ENCODE measurements at regions not wholly inside any gene's neighbourhood (a gene's known extent, or its start where the extent isn't known, plus 50 kb on each side); places are given as distances from the start of the nearest gene placed in this dataset.

DNA sequence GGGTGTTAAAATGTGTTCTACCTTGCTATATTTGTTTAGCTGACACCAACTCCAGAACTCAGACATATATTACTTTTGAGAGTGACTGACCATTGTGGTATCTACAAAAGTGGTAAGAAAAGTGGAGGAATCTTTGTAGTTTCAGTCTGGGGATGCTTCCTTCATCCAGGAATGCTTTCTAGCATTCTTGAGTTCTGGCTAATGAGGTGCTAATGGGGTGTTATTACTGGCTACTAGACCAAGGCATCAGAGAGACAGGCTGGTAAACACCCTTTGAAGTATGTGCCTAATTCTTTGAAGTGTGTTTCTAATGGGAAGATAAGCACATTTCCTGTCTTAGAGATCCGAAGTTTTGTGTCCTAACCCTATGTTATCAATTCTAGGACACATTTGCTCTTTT lies 310.4 kb downstream of the SPRY1 start:
- Histone ChIP-seq H3K4me1 (ENCODE audit: control insufficient read depth in 1 of 2, insufficient read depth in 2 of 2, low read length in 2 of 2) (no peaks in the 10 kb centered on the region), H3K36me3 (ENCODE audit: control insufficient read depth in 1 of 2, insufficient read depth in 2 of 2, low read length in 1 of 2) (peaks cover 0 to 2% of the 10 kb centered on the region in 2 donors), H3K9me3 (ENCODE audit: control insufficient read depth, low read length) (peaks cover 1% of the 10 kb centered on the region), H3K27me3 (ENCODE audit: control insufficient read depth in 1 of 2, insufficient read depth in 2 of 2, low read length in 1 of 2) (no peaks in the 10 kb centered on the region), H3K27ac (ENCODE audit: low read depth in 1 of 2, low read length in 2 of 2) (no peak overlapping the region), H3K4me3 (ENCODE audit: low read length in 2 of 2) (no peak overlapping the region)
- intact Hi-C loops (cut with DNase I), result no loop called here
- no peak for DNase-seq
- WGBS, 2 donors, result 67 to 73% methylated on average over 1 of the region's 1 CpG
- no peak for ATAC-seq (ENCODE audit: low FRiP score)

DNA sequence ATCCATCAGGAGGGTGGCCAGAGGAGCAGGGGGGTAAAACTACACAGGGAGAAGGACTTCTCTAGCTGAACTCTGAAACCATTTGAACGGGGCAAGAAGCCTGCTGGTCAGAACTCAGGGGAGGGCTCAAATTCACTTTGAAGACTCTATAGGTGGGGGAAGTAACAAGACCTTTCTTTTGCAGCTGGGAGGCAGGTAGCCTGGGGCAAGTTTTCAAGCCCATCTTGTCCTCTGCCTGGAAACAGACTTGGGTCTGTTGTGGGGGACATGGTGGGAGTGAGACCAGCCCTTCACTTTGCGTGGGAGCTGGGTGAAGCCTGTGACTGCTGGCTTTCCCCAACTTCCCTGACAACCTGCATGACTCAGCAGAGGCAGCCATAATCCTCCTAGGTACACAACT lies 312.3 kb downstream of the SPRY1 start:
- Histone ChIP-seq H3K9me3 (ENCODE audit: control insufficient read depth, low read length) (peaks cover 3% of the 10 kb centered on the region), H3K36me3 (ENCODE audit: control insufficient read depth in 1 of 2, insufficient read depth in 2 of 2, low read length in 1 of 2) (peaks cover 0 to 2% of the 10 kb centered on the region in 2 donors), H3K4me3 (ENCODE audit: low read length in 2 of 2) (no peak overlapping the region), H3K4me1 (ENCODE audit: control insufficient read depth in 1 of 2, insufficient read depth in 2 of 2, low read length in 2 of 2) (no peaks in the 10 kb centered on the region), H3K27me3 (ENCODE audit: control insufficient read depth in 1 of 2, insufficient read depth in 2 of 2, low read length in 1 of 2) (no peaks in the 10 kb centered on the region), H3K27ac (ENCODE audit: low read depth in 1 of 2, low read length in 2 of 2) (no peak overlapping the region)
- WGBS, 2 donors, result 92 to 97% methylated on average over 2 of the region's 2 CpGs
- ATAC-seq (ENCODE audit: low FRiP score) (no peak), DNase-seq (no peak)
- intact Hi-C loops (cut with DNase I), result no loop called here

DNA sequence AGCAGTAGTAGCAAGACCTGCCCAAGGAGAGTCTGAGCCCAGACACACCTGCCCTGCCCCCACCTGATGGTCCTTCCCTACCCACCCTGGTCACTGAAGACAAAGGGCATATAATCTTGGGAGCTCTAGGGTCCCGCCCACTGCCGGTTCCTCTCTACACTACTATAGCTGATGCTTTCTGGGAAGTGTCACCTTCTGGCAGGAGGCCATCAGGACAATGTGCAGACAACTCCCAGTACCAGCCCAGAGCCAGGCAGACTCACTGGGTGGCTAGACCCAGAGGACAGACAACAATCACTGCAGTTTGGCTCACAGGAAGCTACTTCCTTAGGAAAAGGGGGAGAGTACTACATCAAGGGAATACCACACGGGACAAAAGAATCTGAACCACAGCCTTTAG lies 312.7 kb downstream of the SPRY1 start:
- 94 to 98% methylated on average over 3 of the region's 3 CpGs for WGBS, 2 donors
- Histone ChIP-seq H3K36me3 (ENCODE audit: control insufficient read depth in 1 of 2, insufficient read depth in 2 of 2, low read length in 1 of 2) (peaks cover 0 to 2% of the 10 kb centered on the region in 2 donors), H3K27ac (ENCODE audit: low read depth in 1 of 2, low read length in 2 of 2) (no peak overlapping the region), H3K9me3 (ENCODE audit: control insufficient read depth, low read length) (peaks cover 3% of the 10 kb centered on the region), H3K4me1 (ENCODE audit: control insufficient read depth in 1 of 2, insufficient read depth in 2 of 2, low read length in 2 of 2) (no peaks in the 10 kb centered on the region), H3K4me3 (ENCODE audit: low read length in 2 of 2) (no peak overlapping the region), H3K27me3 (ENCODE audit: control insufficient read depth in 1 of 2, insufficient read depth in 2 of 2, low read length in 1 of 2) (no peaks in the 10 kb centered on the region)
- ATAC-seq (ENCODE audit: low FRiP score) (no peak), DNase-seq (no peak)
- intact Hi-C loops (cut with DNase I), result no loop called here

DNA sequence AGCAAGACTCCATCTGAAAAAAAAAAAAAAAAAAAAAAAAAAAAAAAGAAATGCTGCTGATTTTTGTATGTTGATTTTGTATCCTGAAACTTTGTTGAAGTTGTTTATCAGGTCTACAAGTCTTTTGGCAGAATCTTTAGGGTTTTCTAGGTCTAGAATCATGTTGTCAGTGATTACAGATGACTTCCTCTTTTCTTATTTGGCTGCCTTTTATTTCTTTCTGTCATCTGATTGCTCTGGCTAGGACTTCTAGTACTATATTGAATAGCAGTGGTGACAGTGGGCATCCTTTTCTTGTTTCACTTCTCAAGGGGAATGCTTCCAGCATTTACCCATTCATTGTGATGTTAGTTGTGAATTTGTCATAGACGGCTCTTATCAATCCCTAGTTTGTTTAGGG lies 334.4 kb downstream of the SPRY1 start:
- Histone ChIP-seq H3K27ac (ENCODE audit: low read depth in 1 of 2, low read length in 2 of 2) (no peak overlapping the region), H3K36me3 (ENCODE audit: control insufficient read depth in 1 of 2, insufficient read depth in 2 of 2, low read length in 1 of 2) (no peaks in the 10 kb centered on the region), H3K4me1 (ENCODE audit: control insufficient read depth in 1 of 2, insufficient read depth in 2 of 2, low read length in 2 of 2) (no peaks in the 10 kb centered on the region), H3K4me3 (ENCODE audit: low read length in 2 of 2) (no peak overlapping the region), H3K27me3 (ENCODE audit: control insufficient read depth in 1 of 2, insufficient read depth in 2 of 2, low read length in 1 of 2) (no peaks in the 10 kb centered on the region), H3K9me3 (ENCODE audit: control insufficient read depth, low read length) (no peaks in the 10 kb centered on the region)
- 41 to 80% methylated on average over 1 of the region's 1 CpG for WGBS, 2 donors
- intact Hi-C loops (cut with DNase I), result no loop called here
- ATAC-seq (ENCODE audit: low FRiP score) (no peak), DNase-seq (no peak)

DNA sequence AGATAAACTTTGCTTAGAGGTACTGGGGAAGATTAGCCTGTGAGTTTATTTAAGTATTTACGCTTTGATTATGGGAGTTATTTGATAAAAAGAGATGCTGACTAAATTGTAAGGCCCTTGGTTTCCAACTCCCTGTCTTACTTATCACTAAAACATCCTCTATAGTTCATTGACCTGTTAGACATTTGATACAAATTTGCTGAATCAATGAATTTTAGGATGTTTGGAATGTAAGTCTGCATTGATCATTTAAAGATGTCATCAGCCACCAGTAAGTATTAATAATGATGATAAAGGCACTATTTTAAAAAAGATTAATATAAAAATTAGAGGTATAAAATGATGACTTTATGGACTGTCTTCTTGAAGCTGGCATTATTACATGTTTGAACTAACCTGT lies 340.6 kb downstream of the SPRY1 start:
- Histone ChIP-seq H3K9me3 (ENCODE audit: control insufficient read depth, low read length) (no peaks in the 10 kb centered on the region), H3K27me3 (ENCODE audit: control insufficient read depth in 1 of 2, insufficient read depth in 2 of 2, low read length in 1 of 2) (no peaks in the 10 kb centered on the region), H3K4me1 (ENCODE audit: control insufficient read depth in 1 of 2, insufficient read depth in 2 of 2, low read length in 2 of 2) (no peaks in the 10 kb centered on the region), H3K36me3 (ENCODE audit: control insufficient read depth in 1 of 2, insufficient read depth in 2 of 2, low read length in 1 of 2) (no peaks in the 10 kb centered on the region), H3K27ac (ENCODE audit: low read depth in 1 of 2, low read length in 2 of 2) (no peak overlapping the region), H3K4me3 (ENCODE audit: low read length in 2 of 2) (no peak overlapping the region)
- intact Hi-C loops (cut with DNase I), result no loop called here
- DNase-seq (no peak), ATAC-seq (ENCODE audit: low FRiP score) (no peak)
- WGBS, 2 donors, result 88 to 92% methylated on average over 1 of the region's 1 CpG

DNA sequence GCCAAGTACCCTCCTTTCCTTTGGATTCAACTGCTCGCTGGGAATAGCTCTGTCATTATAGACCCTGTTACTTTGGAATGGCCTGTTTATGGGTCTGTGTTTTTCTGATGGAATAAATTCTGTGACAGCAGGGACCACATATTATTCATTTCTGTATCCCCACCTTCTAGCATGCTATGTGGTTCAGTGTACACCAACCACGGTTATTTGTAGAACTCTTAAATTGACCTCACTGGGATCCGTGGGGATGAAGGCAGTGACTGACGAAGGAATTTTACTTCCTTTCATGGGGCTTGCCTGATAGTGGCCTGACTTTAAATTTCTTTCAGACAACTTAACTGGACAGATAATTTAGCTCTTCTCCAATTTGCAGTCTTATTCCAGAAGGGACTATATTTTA lies 343.2 kb downstream of the SPRY1 start:
- H3K9me3 ChIP-seq (ENCODE audit: control insufficient read depth, low read length), result no peaks in the 10 kb centered on the region
- H3K27ac ChIP-seq (ENCODE audit: low read depth in 1 of 2, low read length in 2 of 2), result no peak overlapping the region
- no peaks in the 10 kb centered on the region for H3K4me1 ChIP-seq (ENCODE audit: control insufficient read depth in 1 of 2, insufficient read depth in 2 of 2, low read length in 2 of 2)
- DNase-seq (no peak), ATAC-seq (ENCODE audit: low FRiP score) (no peak)
- WGBS, 2 donors, result 93 to 95% methylated on average over 4 of the region's 4 CpGs
- H3K27me3 ChIP-seq (ENCODE audit: control insufficient read depth in 1 of 2, insufficient read depth in 2 of 2, low read length in 1 of 2), result no peaks in the 10 kb centered on the region
- intact Hi-C loops (cut with DNase I), result no loop called here
- no peak overlapping the region for H3K4me3 ChIP-seq (ENCODE audit: low read length in 2 of 2)
- H3K36me3 ChIP-seq (ENCODE audit: control insufficient read depth in 1 of 2, insufficient read depth in 2 of 2, low read length in 1 of 2), result no peaks in the 10 kb centered on the region

DNA sequence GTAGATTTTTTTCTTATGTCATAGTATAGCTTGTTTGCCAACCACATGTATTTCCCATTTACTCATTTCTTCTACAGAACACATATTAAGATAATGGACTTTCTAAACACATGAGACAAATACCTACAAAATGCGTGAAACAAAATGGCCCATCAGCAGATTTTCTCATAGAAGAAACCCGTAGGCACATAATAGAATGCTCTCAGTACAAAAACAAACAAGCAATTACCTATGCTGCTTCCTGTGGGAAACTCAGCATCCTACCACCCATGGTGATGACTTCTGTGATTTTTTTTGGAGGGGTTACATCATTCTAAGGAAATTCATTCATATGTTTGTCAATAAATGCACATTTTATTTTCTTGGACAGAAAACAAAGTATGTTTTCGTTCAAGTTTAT lies 343.6 kb downstream of the SPRY1 start:
- no peak for ATAC-seq (ENCODE audit: low FRiP score)
- 96% methylated on average over 3 of the region's 3 CpGs for WGBS, 2 donors
- H3K4me3 ChIP-seq (ENCODE audit: low read length in 2 of 2), result no peak overlapping the region
- no peaks in the 10 kb centered on the region for H3K4me1 ChIP-seq (ENCODE audit: control insufficient read depth in 1 of 2, insufficient read depth in 2 of 2, low read length in 2 of 2)
- no peaks in the 10 kb centered on the region for H3K9me3 ChIP-seq (ENCODE audit: control insufficient read depth, low read length)
- intact Hi-C loops (cut with DNase I), result no loop called here
- H3K27me3 ChIP-seq (ENCODE audit: control insufficient read depth in 1 of 2, insufficient read depth in 2 of 2, low read length in 1 of 2), result no peaks in the 10 kb centered on the region
- no peak overlapping the region for H3K27ac ChIP-seq (ENCODE audit: low read depth in 1 of 2, low read length in 2 of 2)
- H3K36me3 ChIP-seq (ENCODE audit: control insufficient read depth in 1 of 2, insufficient read depth in 2 of 2, low read length in 1 of 2), result no peaks in the 10 kb centered on the region
- no peak for DNase-seq

DNA sequence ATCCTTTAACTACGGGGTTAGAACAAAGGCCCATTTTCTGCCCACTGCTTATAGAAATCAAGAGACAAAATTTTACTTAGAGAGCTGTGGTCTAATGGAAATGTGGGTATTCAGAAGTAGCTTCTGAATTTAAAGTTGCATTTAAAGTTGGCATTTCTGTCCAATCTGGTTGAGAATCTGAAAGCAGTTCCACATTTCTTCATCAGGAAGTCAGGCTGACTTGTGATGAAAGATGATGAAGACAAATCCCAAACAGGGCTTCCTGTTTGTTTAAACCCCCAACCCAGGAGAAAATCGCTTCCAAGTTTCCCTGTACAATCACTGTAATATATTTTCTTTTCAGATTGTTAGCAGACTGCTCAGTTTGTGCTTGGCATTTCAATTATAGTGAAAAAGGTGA lies 345.3 kb downstream of the SPRY1 start:
- DNase-seq, result no peak
- ATAC-seq (ENCODE audit: low FRiP score), result no peak
- 24 to 30% methylated on average over 2 of the region's 2 CpGs for WGBS, 2 donors
- intact Hi-C loops (cut with DNase I), result no loop called here
- Histone ChIP-seq H3K27ac (ENCODE audit: low read depth in 1 of 2, low read length in 2 of 2) (no peak overlapping the region), H3K4me1 (ENCODE audit: control insufficient read depth in 1 of 2, insufficient read depth in 2 of 2, low read length in 2 of 2) (no peaks in the 10 kb centered on the region), H3K36me3 (ENCODE audit: control insufficient read depth in 1 of 2, insufficient read depth in 2 of 2, low read length in 1 of 2) (no peaks in the 10 kb centered on the region), H3K4me3 (ENCODE audit: low read length in 2 of 2) (no peak overlapping the region), H3K27me3 (ENCODE audit: control insufficient read depth in 1 of 2, insufficient read depth in 2 of 2, low read length in 1 of 2) (no peaks in the 10 kb centered on the region), H3K9me3 (ENCODE audit: control insufficient read depth, low read length) (no peaks in the 10 kb centered on the region)

DNA sequence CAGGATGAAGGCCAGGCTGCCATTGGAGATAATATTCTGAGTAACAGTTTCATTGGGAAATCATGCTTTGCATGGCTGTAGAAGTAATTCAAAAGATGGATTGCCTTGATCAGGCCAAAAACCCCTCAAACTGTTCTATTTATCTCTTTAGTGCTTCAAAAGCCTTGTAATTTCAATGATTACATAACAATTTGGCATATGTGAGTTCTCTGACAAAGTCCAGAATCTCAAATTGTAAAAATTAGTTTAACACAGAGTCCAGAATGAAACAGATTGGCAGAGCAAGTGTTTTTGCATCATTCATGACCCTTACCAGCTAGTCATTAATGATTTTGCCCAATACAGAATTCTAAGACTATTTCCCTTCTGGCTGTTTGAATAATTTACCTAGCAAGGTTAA lies 347.3 kb downstream of the SPRY1 start:
- no peaks in the 10 kb centered on the region for H3K27me3 ChIP-seq (ENCODE audit: control insufficient read depth in 1 of 2, insufficient read depth in 2 of 2, low read length in 1 of 2)
- intact Hi-C loops (cut with DNase I), result no loop called here
- H3K36me3 ChIP-seq (ENCODE audit: control insufficient read depth in 1 of 2, insufficient read depth in 2 of 2, low read length in 1 of 2), result no peaks in the 10 kb centered on the region
- no peak overlapping the region for H3K4me3 ChIP-seq (ENCODE audit: low read length in 2 of 2)
- DNase-seq (no peak), ATAC-seq (ENCODE audit: low FRiP score) (peak; percentile 73)
- no peaks in the 10 kb centered on the region for H3K4me1 ChIP-seq (ENCODE audit: control insufficient read depth in 1 of 2, insufficient read depth in 2 of 2, low read length in 2 of 2)
- no peak overlapping the region for H3K27ac ChIP-seq (ENCODE audit: low read depth in 1 of 2, low read length in 2 of 2)
- no peaks in the 10 kb centered on the region for H3K9me3 ChIP-seq (ENCODE audit: control insufficient read depth, low read length)

Data from aorta (tissue), 5 donors.